ENCODE measurements at regions not wholly inside any gene's neighbourhood (a gene's known extent, or its start where the extent isn't known, plus 50 kb on each side); places are given as distances from the start of the nearest gene placed in this dataset.
"Not testable (repeated sequence)": the region's sequence is repeated elsewhere in the genome, so short reads cannot be mapped to it uniquely, and the experiment has no call there.

DNA sequence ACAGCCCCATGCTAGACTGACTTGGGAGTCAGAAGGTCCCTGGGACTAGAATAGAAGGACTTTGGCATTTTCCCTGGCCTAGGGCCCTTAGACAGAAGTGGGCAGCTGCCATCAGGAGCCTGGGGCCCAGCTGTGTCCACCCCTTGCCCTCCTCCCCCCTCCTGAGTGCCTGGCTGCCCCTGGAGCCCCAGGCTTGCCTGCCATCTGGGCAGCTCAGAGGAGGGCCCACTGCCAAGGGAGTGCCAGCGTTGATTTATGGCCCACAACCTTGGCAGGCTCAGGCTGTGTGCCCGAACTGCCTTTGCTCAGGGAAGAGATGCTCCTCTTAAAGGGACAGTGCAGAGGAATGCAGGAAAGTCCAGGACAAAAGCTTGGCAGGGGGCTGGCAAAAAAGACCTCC is 439.1 kb downstream of the SPATA31A7 start:
- not testable (repeated sequence) for H3K27ac Mint-ChIP-seq; DNase-seq; H3K27me3 Mint-ChIP-seq (ENCODE audit: insufficient read depth); H3K36me3 Mint-ChIP-seq (ENCODE audit: low read depth); H3K4me3 Mint-ChIP-seq; H3K4me1 Mint-ChIP-seq (ENCODE audit: low read depth); H3K9me3 Mint-ChIP-seq

DNA sequence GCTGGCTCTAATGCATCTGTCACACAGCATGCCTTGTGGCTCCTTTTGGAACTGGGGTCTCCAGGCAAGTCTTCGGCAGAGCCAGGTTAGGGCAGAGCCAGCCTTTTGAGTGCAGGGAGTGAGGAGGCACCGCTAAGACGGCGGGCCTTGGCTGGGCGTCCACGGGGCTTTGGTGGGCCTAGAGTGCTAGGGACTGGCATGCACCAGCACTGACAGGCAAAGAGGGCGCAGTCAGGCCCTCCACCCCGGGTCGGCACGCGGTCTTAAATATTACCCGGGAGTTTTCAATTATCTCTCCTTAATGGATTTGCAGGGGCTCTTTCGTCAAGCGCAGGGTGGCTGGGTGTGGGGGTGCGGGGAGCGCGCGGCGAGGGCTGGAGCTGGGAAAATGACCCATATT is 444.4 kb downstream of the SPATA31A7 start:
- Mint-ChIP-seq H3K9me3 (no peaks in the 10 kb centered on the region; the same call in 1 of the 2 replicates), H3K36me3 (ENCODE audit: low read depth) (no peaks in the 10 kb centered on the region), H3K4me1 (ENCODE audit: low read depth) (no peaks in the 10 kb centered on the region), H3K4me3 (no peak overlapping the region), H3K27ac (no peak overlapping the region), H3K27me3 (ENCODE audit: insufficient read depth) (peaks cover 3% of the 10 kb centered on the region; the same call in 1 of the 2 replicates)
- TF ChIP-seq, protein P1, sequence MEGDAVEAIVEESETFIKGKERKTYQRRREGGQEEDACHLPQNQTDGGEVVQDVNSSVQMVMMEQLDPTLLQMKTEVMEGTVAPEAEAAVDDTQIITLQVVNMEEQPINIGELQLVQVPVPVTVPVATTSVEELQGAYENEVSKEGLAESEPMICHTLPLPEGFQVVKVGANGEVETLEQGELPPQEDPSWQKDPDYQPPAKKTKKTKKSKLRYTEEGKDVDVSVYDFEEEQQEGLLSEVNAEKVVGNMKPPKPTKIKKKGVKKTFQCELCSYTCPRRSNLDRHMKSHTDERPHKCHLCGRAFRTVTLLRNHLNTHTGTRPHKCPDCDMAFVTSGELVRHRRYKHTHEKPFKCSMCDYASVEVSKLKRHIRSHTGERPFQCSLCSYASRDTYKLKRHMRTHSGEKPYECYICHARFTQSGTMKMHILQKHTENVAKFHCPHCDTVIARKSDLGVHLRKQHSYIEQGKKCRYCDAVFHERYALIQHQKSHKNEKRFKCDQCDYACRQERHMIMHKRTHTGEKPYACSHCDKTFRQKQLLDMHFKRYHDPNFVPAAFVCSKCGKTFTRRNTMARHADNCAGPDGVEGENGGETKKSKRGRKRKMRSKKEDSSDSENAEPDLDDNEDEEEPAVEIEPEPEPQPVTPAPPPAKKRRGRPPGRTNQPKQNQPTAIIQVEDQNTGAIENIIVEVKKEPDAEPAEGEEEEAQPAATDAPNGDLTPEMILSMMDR (IDR thresholded peaks at IDR 0.05) = no peak
- DNase-seq = no peak

DNA sequence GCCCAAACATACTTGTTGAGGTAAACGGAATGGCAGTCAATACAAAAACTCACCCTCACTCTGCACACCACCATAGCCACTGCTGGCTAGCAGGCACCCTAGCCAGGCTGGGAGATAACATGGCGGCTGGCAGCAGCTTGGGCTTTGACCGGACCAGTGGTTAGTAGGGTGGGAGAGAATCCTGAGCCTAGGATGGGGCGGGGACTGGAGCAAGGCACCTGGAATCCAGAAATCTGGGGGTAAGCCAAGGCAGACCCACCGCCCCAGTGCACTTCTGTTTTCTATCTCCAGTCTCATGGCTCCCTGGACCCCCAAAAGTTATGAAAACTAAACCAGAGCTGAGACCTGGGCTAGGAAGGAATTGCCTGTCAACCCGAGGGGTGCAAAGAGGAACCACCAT is 474.4 kb downstream of the SPATA31A7 start:
- H3K4me3 Mint-ChIP-seq; H3K27me3 Mint-ChIP-seq (ENCODE audit: insufficient read depth); DNase-seq; H3K36me3 Mint-ChIP-seq (ENCODE audit: low read depth); H3K27ac Mint-ChIP-seq; H3K4me1 Mint-ChIP-seq (ENCODE audit: low read depth): not testable (repeated sequence)
- peaks cover 13% of the 10 kb centered on the region for H3K9me3 Mint-ChIP-seq

DNA sequence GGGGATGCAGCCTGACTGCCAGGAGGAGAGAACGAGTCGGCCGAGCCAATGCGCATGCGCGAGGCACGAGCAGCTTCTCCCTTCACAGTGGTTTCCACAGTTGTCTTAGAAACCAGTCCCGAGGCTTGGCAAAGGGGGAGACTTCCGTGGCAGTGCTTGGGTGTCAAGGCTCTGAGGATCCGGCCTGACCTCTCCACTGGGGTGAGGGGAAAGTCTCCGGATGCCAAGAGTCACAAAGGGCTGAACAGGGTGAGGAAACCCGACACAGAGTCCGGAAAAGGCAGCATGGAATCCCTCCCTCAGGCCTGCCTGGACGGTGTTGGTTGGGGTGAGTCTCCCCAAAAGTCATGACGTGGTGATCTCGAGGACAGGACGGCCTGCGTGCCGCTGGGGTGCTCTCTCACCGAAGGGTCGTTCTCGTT is 475.5 kb downstream of the SPATA31A7 start:
- TF ChIP-seq, protein P1 (IDR thresholded peaks at IDR 0.05) = no peak
- Mint-ChIP-seq H3K9me3 (peaks cover 22% of the 10 kb centered on the region), H3K27me3 (ENCODE audit: insufficient read depth) (peaks cover 2% of the 10 kb centered on the region; the same call in 1 of the 2 replicates), H3K27ac (no peak overlapping the region), H3K36me3 (ENCODE audit: low read depth) (peaks cover 9% of the 10 kb centered on the region), H3K4me3 (no peak overlapping the region), H3K4me1 (ENCODE audit: low read depth) (no peaks in the 10 kb centered on the region)
- no peak for DNase-seq

DNA sequence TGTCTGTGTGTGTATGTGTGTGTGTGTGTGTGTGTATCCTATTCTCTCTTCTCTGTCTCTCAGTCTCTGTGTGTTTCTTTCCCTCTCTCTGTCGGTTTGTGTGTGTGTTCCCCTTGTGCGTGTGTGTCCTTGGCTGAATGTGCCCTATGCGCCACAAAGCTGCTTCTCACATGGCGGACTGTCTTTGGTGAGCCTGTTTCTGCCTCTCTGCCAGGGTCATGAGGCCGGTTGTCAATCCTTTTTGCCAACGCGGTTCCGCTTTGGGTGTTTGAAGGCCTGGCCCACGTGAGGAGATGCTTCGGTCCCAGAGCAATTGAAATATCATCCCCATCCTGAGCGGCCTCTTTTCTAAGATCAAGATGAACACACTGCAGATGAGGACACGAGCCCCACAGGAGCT is 476.0 kb downstream of the SPATA31A7 start:
- Mint-ChIP-seq H3K9me3 (peaks cover 27% of the 10 kb centered on the region), H3K4me1 (ENCODE audit: low read depth) (no peaks in the 10 kb centered on the region), H3K27ac (no peak overlapping the region), H3K27me3 (ENCODE audit: insufficient read depth) (peaks cover 2% of the 10 kb centered on the region; the same call in 1 of the 2 replicates), H3K4me3 (no peak overlapping the region), H3K36me3 (ENCODE audit: low read depth) (peaks cover 11% of the 10 kb centered on the region)
- TF ChIP-seq, protein P1 (IDR thresholded peaks at IDR 0.05) = no peak
- no peak for DNase-seq

DNA sequence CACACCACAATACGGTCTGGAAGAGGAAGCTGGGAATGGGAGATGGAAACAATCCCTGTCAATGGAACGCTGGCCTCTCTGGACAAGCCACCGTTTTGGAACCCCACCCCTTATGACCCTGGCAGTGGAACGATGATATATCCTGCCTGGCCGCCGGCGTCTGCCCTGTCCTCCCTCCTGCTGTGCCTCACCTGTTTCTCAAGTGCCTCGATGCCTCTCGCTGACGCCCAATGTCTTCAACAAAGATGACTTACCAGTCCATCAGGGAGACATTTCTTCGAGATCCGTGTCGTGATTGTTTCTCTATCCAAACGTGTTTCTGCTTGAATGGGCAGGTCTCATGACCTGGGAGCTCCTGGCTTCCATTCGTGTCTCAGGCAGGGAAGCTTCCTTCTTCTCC is 476.5 kb downstream of the SPATA31A7 start:
- no peak for DNase-seq
- peaks cover 2% of the 10 kb centered on the region; the same call in 1 of the 2 replicates for H3K27me3 Mint-ChIP-seq (ENCODE audit: insufficient read depth)
- peaks cover 32% of the 10 kb centered on the region for H3K9me3 Mint-ChIP-seq
- H3K4me3 Mint-ChIP-seq = no peak overlapping the region
- H3K27ac Mint-ChIP-seq = no peak overlapping the region
- H3K4me1 Mint-ChIP-seq (ENCODE audit: low read depth) = no peaks in the 10 kb centered on the region
- TF ChIP-seq, protein P1 (IDR thresholded peaks at IDR 0.05) = no peak
- H3K36me3 Mint-ChIP-seq (ENCODE audit: low read depth) = peaks cover 14% of the 10 kb centered on the region

DNA sequence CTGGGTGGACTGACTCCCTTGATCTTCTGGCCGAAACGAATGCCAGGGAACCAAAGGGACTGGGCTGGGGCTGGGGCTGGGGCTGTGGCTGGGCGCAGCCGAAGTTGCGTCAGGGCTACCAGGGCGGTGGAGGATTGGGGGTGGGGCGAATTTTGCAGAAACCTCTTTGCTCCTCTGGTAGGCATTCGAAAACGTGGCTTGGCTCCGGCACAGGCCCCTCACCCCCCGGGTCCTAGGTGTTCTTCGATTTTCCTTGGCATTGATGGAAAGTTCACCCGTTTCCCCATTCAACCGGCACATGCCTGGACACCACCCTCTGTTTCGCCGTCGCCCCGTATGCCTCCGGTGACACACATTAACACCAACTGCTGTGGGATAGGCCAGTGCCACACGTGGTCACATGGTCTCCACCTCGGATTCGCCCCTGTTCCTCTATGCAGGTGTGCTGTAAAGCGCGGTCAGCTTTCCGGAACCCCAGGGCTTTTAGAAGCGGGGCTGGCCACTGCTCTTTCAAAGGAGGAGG is 477.1 kb downstream of the SPATA31A7 start:
- Mint-ChIP-seq H3K4me3 (no peak overlapping the region), H3K4me1 (ENCODE audit: low read depth) (no peaks in the 10 kb centered on the region)
- TF ChIP-seq, protein P1 (IDR thresholded peaks at IDR 0.05) = no peak

More for the DNA sequence above, 477.1 kb downstream of the SPATA31A7 start:
- peaks cover 2% of the 10 kb centered on the region; the same call in 1 of the 2 replicates for H3K27me3 Mint-ChIP-seq (ENCODE audit: insufficient read depth)
- H3K36me3 Mint-ChIP-seq (ENCODE audit: low read depth) = peaks cover 14% of the 10 kb centered on the region
- peaks cover 36% of the 10 kb centered on the region for H3K9me3 Mint-ChIP-seq
- DNase-seq = no peak
- H3K27ac Mint-ChIP-seq = no peak overlapping the region
